IPS DF 6.9 (cell line): ENCODE measurements at regions not wholly inside any gene's neighbourhood (a gene's known extent, or its start where the extent isn't known, plus 50 kb on each side); places are given as distances from the start of the nearest gene placed in this dataset.

Experiments
- DNase-seq: peaks from one replicate; pipeline ENCODE4 v3.0.0-alpha.2; 2013; ENCODE audit warnings: low read depth, low spot score
- H3K27ac ChIP-seq: one replicate; pipeline ENCODE4 v1.5.1; 2013; ENCODE audit warnings: low read length, control low read depth
- H3K27me3 ChIP-seq: 2 replicates; pipeline ENCODE4 v1.6.1; 2013; ENCODE audit warnings: mild to moderate bottlenecking, low read length; ENCODE audit not compliant: control insufficient read depth, insufficient read depth
- H3K36me3 ChIP-seq: 2 replicates; pipeline ENCODE4 v1.6.1; 2013; ENCODE audit warnings: low read length; ENCODE audit not compliant: control insufficient read depth, insufficient read depth
- H3K4me1 ChIP-seq: 2 replicates; pipeline ENCODE4 v1.6.1; 2013; ENCODE audit warnings: low read length; ENCODE audit not compliant: control insufficient read depth, insufficient read depth
- H3K4me3 ChIP-seq: 2 replicates; pipeline ENCODE4 v1.5.1; 2013; ENCODE audit warnings: mild to moderate bottlenecking, low read length
- H3K9me3 ChIP-seq: 2 replicates; pipeline ENCODE4 v1.6.1; 2013; ENCODE audit warnings: low read length, inconsistent platforms; ENCODE audit not compliant: control insufficient read depth, insufficient read depth
- WGBS: extraction: QIAGEN DNeasy Blood & Tissue Kit; methylation state at CpG from one replicate; pipeline ENCODE4 v1.1.7; 2013; ENCODE audit warnings: mixed read lengths, missing lambda C conversion rate; ENCODE audit not compliant: insufficient read length, insufficient coverage; 5-methylcytosine and 5-hydroxymethylcytosine counted together

- Histone ChIP-seq H3K9me3 (no peaks in the 10 kb centered on the region), H3K4me1 (no peaks in the 10 kb centered on the region), H3K4me3 (no peak overlapping the region), H3K27me3 (no peaks in the 10 kb centered on the region), H3K27ac (no peak overlapping the region), H3K36me3 (no peaks in the 10 kb centered on the region)
- no peak for DNase-seq
- no CpG with 5 or more reads among the region's 6 CpGs for WGBS
Observed at GRCh38 chr4:26081795-26082498, 167.9 kb downstream of the SMIM20 start.

DNA sequence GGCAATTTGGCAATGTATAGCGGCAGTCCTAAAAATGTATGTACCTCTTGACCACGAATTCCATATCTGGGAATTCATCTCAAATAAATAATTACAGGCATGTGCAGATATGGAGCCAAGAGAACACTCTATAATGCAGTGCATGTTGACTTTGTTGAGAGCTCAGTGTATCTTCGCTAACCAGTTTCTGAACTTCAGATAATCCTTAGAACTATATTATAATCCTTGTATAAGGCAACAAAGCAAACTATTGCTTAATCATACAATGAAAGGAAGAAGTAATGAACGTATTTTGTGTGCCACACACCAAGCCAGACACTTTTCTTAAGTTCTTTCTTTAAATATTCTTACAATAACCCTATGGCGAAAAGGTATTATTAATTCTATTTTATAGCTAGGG lies 168.5 kb downstream of the SMIM20 start:
- DNase-seq: no peak
- Histone ChIP-seq H3K4me1 (no peaks in the 10 kb centered on the region), H3K27ac (no peak overlapping the region), H3K9me3 (no peaks in the 10 kb centered on the region), H3K4me3 (no peak overlapping the region), H3K27me3 (no peaks in the 10 kb centered on the region), H3K36me3 (no peaks in the 10 kb centered on the region)
- no CpG with 5 or more reads among the region's 5 CpGs for WGBS

DNA sequence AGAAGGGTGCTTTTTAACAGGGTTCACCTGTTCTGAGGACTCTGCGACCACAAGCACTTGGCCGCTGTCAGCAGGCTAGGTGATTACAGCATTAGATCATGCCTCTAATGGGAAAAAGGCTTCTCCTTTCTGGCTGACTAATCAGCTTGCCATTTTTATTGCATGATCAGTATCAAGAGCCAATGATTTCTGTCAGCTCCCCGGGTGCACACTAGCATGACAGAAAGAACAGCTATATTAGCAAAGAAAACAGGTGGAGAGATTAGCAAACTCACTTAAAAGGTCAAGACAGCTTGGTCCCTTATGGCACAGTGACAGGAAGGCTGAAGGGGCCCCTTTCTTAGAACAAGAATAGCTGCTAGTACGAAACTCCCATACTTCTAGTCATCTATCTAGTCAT lies 170.0 kb downstream of the SMIM20 start:
- no peak for DNase-seq

DNA sequence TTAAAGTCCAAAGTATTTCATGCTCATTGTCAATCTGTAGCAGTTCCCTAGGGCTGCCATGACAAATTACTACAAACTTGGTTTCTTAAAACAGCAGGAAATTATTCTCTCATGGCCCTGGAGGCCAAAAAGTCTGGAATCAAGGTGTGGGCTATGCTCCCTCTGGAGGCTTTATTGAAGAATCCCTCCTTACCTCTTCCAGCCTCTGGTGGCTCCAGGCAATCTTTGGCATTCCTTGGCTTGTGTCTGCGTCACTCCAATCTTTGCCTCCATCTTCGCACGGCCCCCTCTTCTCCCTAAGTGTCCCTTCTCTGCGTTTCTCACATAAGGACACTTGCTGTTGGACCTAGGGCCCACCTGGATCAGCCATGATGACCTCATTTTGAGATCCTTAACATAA lies 170.4 kb downstream of the SMIM20 start:
- no CpG with 5 or more reads among the region's 4 CpGs for WGBS
- DNase-seq: no peak
- no peaks in the 10 kb centered on the region for H3K4me1 ChIP-seq
- H3K9me3 ChIP-seq: no peaks in the 10 kb centered on the region
- no peak overlapping the region for H3K27ac ChIP-seq
- no peaks in the 10 kb centered on the region for H3K27me3 ChIP-seq
- no peaks in the 10 kb centered on the region for H3K36me3 ChIP-seq
- no peak overlapping the region for H3K4me3 ChIP-seq

More for the DNA sequence above, 170.0 kb downstream of the SMIM20 start:
- no CpG with 5 or more reads among the region's 4 CpGs for WGBS
- Histone ChIP-seq H3K36me3 (no peaks in the 10 kb centered on the region), H3K9me3 (no peaks in the 10 kb centered on the region), H3K27ac (no peak overlapping the region), H3K4me1 (no peaks in the 10 kb centered on the region), H3K27me3 (no peaks in the 10 kb centered on the region), H3K4me3 (no peak overlapping the region)

GRCh38 chr4:26085551-26085950 lies 171.5 kb downstream of the SMIM20 start:
- Histone ChIP-seq H3K4me3 (no peak overlapping the region), H3K27me3 (no peaks in the 10 kb centered on the region), H3K36me3 (no peaks in the 10 kb centered on the region), H3K9me3 (no peaks in the 10 kb centered on the region), H3K27ac (no peak overlapping the region), H3K4me1 (no peaks in the 10 kb centered on the region)
- WGBS: no CpG with 5 or more reads among the region's 3 CpGs
- DNase-seq: no peak

DNA sequence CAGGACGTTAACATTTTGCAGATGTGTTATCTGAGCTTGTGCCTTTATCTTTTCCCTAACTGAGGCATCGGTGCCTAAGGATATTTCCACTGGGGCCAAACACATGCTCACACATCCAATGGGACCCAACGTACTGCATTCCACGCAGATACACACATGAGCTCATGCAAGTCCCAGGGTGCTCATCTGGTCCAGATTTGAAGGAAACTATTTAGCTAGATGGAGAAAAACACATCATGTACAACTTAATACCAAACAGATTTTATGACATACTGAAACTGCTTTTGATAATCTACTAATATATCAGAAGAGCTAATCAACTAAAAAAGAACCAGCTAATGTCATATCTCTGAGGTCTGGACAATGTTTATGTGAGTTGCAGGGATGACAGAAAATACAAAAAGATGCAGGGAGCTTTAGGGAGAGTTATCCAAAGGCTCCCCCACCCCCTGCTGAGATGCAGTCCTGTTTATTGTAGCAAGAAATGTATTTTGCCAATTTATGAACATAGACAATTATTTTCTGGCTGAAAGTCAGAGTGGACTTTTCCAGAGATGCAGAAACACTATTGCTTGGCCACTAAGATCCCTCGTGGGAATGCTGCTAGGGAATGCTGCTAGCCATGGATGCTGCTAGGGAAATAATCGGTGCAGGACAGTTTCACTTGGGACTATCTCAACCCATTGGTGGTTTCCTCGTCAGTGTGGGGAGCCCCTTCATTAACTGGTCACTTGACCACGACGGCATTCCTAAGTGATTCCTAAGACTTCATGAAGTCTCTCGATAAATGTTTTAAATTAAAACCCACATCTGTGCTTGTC lies 172.8 kb downstream of the SMIM20 start:
- no CpG with 5 or more reads among the region's 10 CpGs for WGBS
- H3K4me3 ChIP-seq: no peak overlapping the region
- H3K27me3 ChIP-seq: no peaks in the 10 kb centered on the region
- no peak overlapping the region for H3K27ac ChIP-seq
- no peaks in the 10 kb centered on the region for H3K36me3 ChIP-seq
- H3K9me3 ChIP-seq: no peaks in the 10 kb centered on the region
- DNase-seq: no peak
- no peaks in the 10 kb centered on the region for H3K4me1 ChIP-seq

- H3K36me3 ChIP-seq: no peaks in the 10 kb centered on the region
- H3K4me3 ChIP-seq: no peak overlapping the region
- no peaks in the 10 kb centered on the region for H3K9me3 ChIP-seq
- no peak overlapping the region for H3K27ac ChIP-seq
- DNase-seq: no peak
- H3K27me3 ChIP-seq: no peaks in the 10 kb centered on the region
- no CpG with 5 or more reads among the region's 4 CpGs for WGBS
- H3K4me1 ChIP-seq: no peaks in the 10 kb centered on the region
Observed at GRCh38 chr4:26088433-26088928, 174.5 kb downstream of the SMIM20 start.

DNA sequence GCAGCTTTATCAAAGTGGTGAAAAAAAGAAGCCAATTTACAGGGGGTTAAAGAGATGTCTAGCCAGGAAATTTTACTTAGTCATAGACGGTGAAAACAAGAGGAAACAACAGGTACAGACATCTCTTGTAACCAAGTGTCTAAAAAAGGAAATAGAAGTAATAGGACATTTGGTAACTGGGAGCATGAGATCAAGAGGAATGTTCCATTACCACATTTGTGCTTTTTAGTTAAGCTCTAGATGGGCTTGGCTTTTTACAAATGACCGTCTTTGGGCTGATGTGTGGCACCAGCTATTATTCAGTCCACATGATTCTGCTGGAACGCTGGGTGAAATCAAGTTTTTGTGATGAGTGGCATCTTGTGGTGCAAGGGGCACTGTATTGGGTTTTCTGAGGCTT lies 179.5 kb downstream of the SMIM20 start:
- Histone ChIP-seq H3K27ac (no peak overlapping the region), H3K9me3 (no peaks in the 10 kb centered on the region)

DNA sequence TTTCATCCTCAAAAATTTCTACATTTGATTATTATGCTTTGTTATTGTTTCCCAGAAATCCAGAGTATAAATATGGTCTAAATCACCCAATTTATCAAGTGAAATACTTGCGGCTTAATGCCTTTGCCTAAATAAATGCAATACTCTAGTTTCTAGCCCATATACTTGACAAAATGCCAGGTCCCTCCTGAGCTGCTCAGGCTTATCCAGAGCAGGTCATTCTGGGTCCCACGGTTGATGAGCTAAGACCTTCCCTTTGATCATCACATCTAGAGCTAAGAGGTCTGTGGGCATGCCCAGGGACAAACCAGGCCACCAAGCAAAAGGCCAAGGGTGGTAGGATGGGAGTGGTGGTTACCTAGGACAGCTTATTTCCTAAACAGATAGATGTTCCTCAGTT lies 180.1 kb downstream of the SMIM20 start:
- no CpG with 5 or more reads among the region's 2 CpGs for WGBS
- no peak for DNase-seq
- no peaks in the 10 kb centered on the region for H3K9me3 ChIP-seq
- no peak overlapping the region for H3K27ac ChIP-seq
- H3K36me3 ChIP-seq: no peaks in the 10 kb centered on the region
- no peaks in the 10 kb centered on the region for H3K27me3 ChIP-seq
- no peak overlapping the region for H3K4me3 ChIP-seq
- H3K4me1 ChIP-seq: no peaks in the 10 kb centered on the region

More for the DNA sequence above, 179.5 kb downstream of the SMIM20 start:
- H3K36me3 ChIP-seq: no peaks in the 10 kb centered on the region
- WGBS: no CpG with 5 or more reads among the region's 3 CpGs
- H3K27me3 ChIP-seq: no peaks in the 10 kb centered on the region
- no peaks in the 10 kb centered on the region for H3K4me1 ChIP-seq
- DNase-seq: no peak
- H3K4me3 ChIP-seq: no peak overlapping the region

DNA sequence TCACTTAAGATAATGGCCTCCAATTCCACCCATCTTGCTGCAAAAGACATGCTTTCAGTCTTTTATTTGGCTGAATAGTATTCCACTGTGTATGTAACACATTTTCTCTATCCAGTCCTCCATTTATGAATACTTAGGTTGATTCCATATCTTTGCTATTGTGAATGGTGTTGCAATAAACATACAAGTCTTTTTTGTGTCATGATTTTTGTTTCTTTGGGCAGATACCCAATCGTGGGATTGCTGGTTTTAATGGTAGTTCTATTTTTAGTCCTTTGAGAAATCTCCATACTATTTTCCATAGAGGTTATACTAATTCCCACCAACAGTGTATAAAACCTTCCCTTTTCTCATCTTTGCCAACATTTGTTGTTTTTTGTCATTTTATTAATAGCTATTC lies 180.9 kb downstream of the SMIM20 start:
- Histone ChIP-seq H3K4me1 (no peaks in the 10 kb centered on the region), H3K4me3 (no peak overlapping the region), H3K9me3 (no peaks in the 10 kb centered on the region; the same call in 1 of the 2 replicates), H3K36me3 (no peaks in the 10 kb centered on the region), H3K27me3 (no peaks in the 10 kb centered on the region), H3K27ac (no peak overlapping the region)
- WGBS: no CpG with 5 or more reads among the region's 1 CpG
- DNase-seq: no peak
